ENCODE measurements at regions not wholly inside any gene's neighbourhood (a gene's known extent, or its start where the extent isn't known, plus 50 kb on each side); places are given as distances from the start of the nearest gene placed in this dataset.

GRCh38 chr2:66343259-66343658 is 91.7 kb upstream of the MEIS1 start:
- ChIA-PET CTCF (ENCODE audit: low intra/inter-chr PET ratio, low total read pairs) (no interaction called here), POLR2A (no interaction called here)
- Histone ChIP-seq H3K9me3 (ENCODE audit: low read length) (no peaks in the 10 kb centered on the region), H3K27ac (ENCODE audit: extremely low read length, insufficient read depth, low read length) (no peak overlapping the region), H3K9ac (ENCODE audit: insufficient read depth, low read depth, low read length) (no peak overlapping the region), H4K20me1 (ENCODE audit: insufficient read depth, low read length) (no peaks in the 10 kb centered on the region), H2AFZ (ENCODE audit: low read length) (no peak overlapping the region), H3K36me3 (replicated peaks in 1 of 2; ENCODE audit: control insufficient read depth in 1 of 2, insufficient read depth in 2 of 2, low read length in 2 of 2) (no peaks in the 10 kb centered on the region), H3K4me2 (ENCODE audit: low read depth, low read length) (no peak overlapping the region), H3K4me1 (ENCODE audit: insufficient read depth, low read length) (no peaks in the 10 kb centered on the region), H3K4me3 (replicated peaks in 1 of 3; ENCODE audit: insufficient read depth in 1 of 3, low read depth in 2 of 3, low read length in 3 of 3) (no peak overlapping the region), H3K79me2 (ENCODE audit: insufficient read depth, low read length) (no peaks in the 10 kb centered on the region), H3K27me3 (ENCODE audit: control insufficient read depth in 1 of 2, insufficient read depth in 2 of 2, low read length in 2 of 2) (no peaks in the 10 kb centered on the region)
- WGBS (ENCODE audit: low lambda C conversion rate) = 0% methylated on average over 1 of the region's 1 CpG
- DNase-seq (ENCODE audit: low spot score) = no peak
- ATAC-seq = no peak
- TF ChIP-seq ZNF251 (CRISPR knock-in tag; IDR thresholded peaks at IDR 0.05) (no peak), HCFC1 (IDR thresholded peaks at IDR 0.05; ENCODE audit: low read depth, low read length) (no peak), ZNF235 (CRISPR knock-in tag; IDR thresholded peaks at IDR 0.05; ENCODE audit: borderline replicate concordance) (no peak)
- intact Hi-C loops (cut with micrococcal nuclease; ENCODE audit: unreplicated experiment) (no loop called here), in situ Hi-C loops (cut with HindIII; ENCODE audit: extremely low pct_ligation_motif_present, low pct_unique_long_range_greater_than_20kb) (no loop called here)
- no peak for FAIRE-seq
- no TSS peak for BruUV-seq (replicated peaks)

- Histone ChIP-seq H4K20me1 (ENCODE audit: insufficient read depth, low read length) (no peaks in the 10 kb centered on the region), H3K27me3 (ENCODE audit: control insufficient read depth in 1 of 2, insufficient read depth in 2 of 2, low read length in 2 of 2) (no peaks in the 10 kb centered on the region), H3K27ac (ENCODE audit: extremely low read length, insufficient read depth, low read length) (no peak overlapping the region), H3K4me1 (ENCODE audit: insufficient read depth, low read length) (no peaks in the 10 kb centered on the region), H3K9me3 (ENCODE audit: low read length) (no peaks in the 10 kb centered on the region), H3K36me3 (replicated peaks in 1 of 2; ENCODE audit: control insufficient read depth in 1 of 2, insufficient read depth in 2 of 2, low read length in 2 of 2) (no peaks in the 10 kb centered on the region), H3K4me2 (ENCODE audit: low read depth, low read length) (no peak overlapping the region), H3K79me2 (ENCODE audit: insufficient read depth, low read length) (no peaks in the 10 kb centered on the region), H3K9ac (ENCODE audit: insufficient read depth, low read depth, low read length) (no peak overlapping the region), H3K4me3 (replicated peaks in 1 of 3; ENCODE audit: insufficient read depth in 1 of 3, low read depth in 2 of 3, low read length in 3 of 3) (no peak overlapping the region), H2AFZ (ENCODE audit: low read length) (no peak overlapping the region)
- ATAC-seq = no peak
- CTCF ChIA-PET (ENCODE audit: low intra/inter-chr PET ratio, low total read pairs) = no interaction called here
- 26% methylated on average over 5 of the region's 5 CpGs for WGBS (ENCODE audit: low lambda C conversion rate)
- in situ Hi-C loops (cut with HindIII; ENCODE audit: extremely low pct_ligation_motif_present, low pct_unique_long_range_greater_than_20kb) = no loop called here
- FAIRE-seq = no peak
- intact Hi-C loops (cut with micrococcal nuclease; ENCODE audit: unreplicated experiment) = no loop called here
- POLR2A ChIA-PET = no interaction called here
- DNase-seq (ENCODE audit: low spot score) = no peak
- no peak for TF ChIP-seq MZF1 (CRISPR knock-in tag; IDR thresholded peaks at IDR 0.05; ENCODE audit: borderline replicate concordance)
- no peak for TF ChIP-seq PATZ1 (CRISPR knock-in tag; IDR thresholded peaks at IDR 0.05)
- TF ChIP-seq PHF5A (CRISPR knock-in tag; IDR thresholded peaks at IDR 0.05; ENCODE audit: low read depth, unreplicated experiment) = no peak
- TF ChIP-seq NFIB (CRISPR knock-in tag; IDR thresholded peaks at IDR 0.05; ENCODE audit: borderline replicate concordance) = no peak
- TF ChIP-seq PHF21A (CRISPR knock-in tag; IDR thresholded peaks at IDR 0.05) = no peak
- no peak for TF ChIP-seq SRSF9 (IDR thresholded peaks at IDR 0.05; ENCODE audit: borderline replicate concordance, insufficient read depth, low read depth, low read length, poor library complexity, severe bottlenecking)
- TF ChIP-seq ZNF781 (CRISPR knock-in tag; IDR thresholded peaks at IDR 0.05; ENCODE audit: borderline replicate concordance, not compliant biosample characterization) = no peak
- TF ChIP-seq PBX3 (CRISPR knock-in tag; IDR thresholded peaks at IDR 0.05; ENCODE audit: borderline replicate concordance) = no peak
- no peak for TF ChIP-seq ZNF776 (CRISPR knock-in tag; IDR thresholded peaks at IDR 0.05)
- TF ChIP-seq HMGXB4 (CRISPR knock-in tag; IDR thresholded peaks at IDR 0.05; ENCODE audit: borderline replicate concordance in 1 of 2, low read depth in 1 of 2) = no peak
- TF ChIP-seq ZSCAN12 (CRISPR knock-in tag; IDR thresholded peaks at IDR 0.05) = no peak
- no TSS peak for BruUV-seq (replicated peaks)
Measured at GRCh38 chr2:66340521-66340920, 94.4 kb upstream of the MEIS1 start.
